ENCODE measurements at regions not wholly inside any gene's neighbourhood (a gene's known extent, or its start where the extent isn't known, plus 50 kb on each side); places are given as distances from the start of the nearest gene placed in this dataset.

GRCh38 chr6:44003345-44004061, 123.7 kb downstream of the MRPL14 start:
- no peak for DNase-seq
- TF ChIP-seq POLR2A (IDR thresholded peaks at IDR 0.05) = no peak
- TF ChIP-seq, protein P1, sequence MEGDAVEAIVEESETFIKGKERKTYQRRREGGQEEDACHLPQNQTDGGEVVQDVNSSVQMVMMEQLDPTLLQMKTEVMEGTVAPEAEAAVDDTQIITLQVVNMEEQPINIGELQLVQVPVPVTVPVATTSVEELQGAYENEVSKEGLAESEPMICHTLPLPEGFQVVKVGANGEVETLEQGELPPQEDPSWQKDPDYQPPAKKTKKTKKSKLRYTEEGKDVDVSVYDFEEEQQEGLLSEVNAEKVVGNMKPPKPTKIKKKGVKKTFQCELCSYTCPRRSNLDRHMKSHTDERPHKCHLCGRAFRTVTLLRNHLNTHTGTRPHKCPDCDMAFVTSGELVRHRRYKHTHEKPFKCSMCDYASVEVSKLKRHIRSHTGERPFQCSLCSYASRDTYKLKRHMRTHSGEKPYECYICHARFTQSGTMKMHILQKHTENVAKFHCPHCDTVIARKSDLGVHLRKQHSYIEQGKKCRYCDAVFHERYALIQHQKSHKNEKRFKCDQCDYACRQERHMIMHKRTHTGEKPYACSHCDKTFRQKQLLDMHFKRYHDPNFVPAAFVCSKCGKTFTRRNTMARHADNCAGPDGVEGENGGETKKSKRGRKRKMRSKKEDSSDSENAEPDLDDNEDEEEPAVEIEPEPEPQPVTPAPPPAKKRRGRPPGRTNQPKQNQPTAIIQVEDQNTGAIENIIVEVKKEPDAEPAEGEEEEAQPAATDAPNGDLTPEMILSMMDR (IDR thresholded peaks at IDR 0.05) = no peak
- no peaks in the 10 kb centered on the region for H3K9me3 ChIP-seq
- H3K27ac ChIP-seq = no peak overlapping the region
- no peaks in the 10 kb centered on the region for H3K36me3 ChIP-seq (ENCODE audit: low read depth, missing control alignments)
- intact Hi-C loops (cut with DNase I; ENCODE audit: low total_unique reads) = no loop called here
- peak overlapping the region in 1 of 2 donors; percentile 29 for H3K4me3 ChIP-seq
- H3K27me3 ChIP-seq = no peaks in the 10 kb centered on the region
- 56 to 68% methylated on average over 22 of the region's 22 CpGs for WGBS, 2 donors
- H3K4me1 ChIP-seq = peaks cover 5% of the 10 kb centered on the region

DNA sequence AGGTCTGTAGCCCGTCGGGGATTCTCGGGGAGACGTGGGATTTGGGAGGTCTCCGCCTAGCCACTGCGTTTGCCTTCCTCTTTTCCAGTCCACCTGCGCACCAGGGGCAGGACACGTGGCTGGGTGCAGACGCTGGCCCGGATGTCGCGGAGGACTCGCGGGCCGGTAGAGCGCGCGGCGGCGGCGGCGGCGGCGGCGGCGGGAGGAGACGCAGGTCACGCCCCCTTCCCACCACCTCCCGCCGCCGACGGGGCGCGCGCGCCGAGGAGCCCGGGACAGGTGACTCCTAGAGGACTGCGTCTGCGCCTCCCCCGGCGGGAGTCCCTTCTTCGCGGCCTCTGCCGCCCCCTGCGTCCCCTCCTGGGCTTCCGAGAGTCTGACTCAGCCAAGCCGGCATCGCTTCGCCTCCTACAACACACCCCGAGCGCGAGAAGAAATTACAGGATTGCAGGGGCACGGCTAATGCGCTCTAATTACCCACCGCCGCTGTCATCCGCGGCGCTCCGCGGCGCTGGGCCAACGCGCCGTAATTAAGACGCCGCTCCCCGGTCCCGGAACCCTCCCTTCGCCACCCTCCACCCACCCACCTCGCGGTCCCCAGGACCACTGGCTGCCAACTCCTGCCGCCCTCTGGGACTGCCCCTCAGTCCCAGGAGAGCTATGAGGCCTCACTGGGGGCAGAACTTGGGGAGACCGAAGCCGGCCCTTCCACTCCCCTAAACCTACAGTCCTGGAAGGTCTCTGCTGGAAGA, 124.5 kb downstream of the MRPL14 start:
- DNase-seq = peak; percentile 49
- H3K27ac ChIP-seq = no peak overlapping the region
- peaks cover 5% of the 10 kb centered on the region for H3K4me1 ChIP-seq
- WGBS, 2 donors = 8 to 53% methylated on average over 2 to 69 of the region's 76 CpGs
- no peaks in the 10 kb centered on the region for H3K36me3 ChIP-seq (ENCODE audit: low read depth, missing control alignments)
- no peaks in the 10 kb centered on the region for H3K27me3 ChIP-seq
- TF ChIP-seq, protein P1 (IDR thresholded peaks at IDR 0.05) = no peak
- no peak for TF ChIP-seq POLR2A (IDR thresholded peaks at IDR 0.05)
- H3K4me3 ChIP-seq = peak overlapping the region; percentile 29 to 48
- H3K9me3 ChIP-seq = no peaks in the 10 kb centered on the region
- intact Hi-C loops (cut with DNase I; ENCODE audit: low total_unique reads) = no loop called here

GRCh38 chr6:44002067-44002592, 125.1 kb downstream of the MRPL14 start:
- DNase-seq = no peak
- Histone ChIP-seq H3K9me3 (no peaks in the 10 kb centered on the region), H3K27me3 (no peaks in the 10 kb centered on the region), H3K36me3 (ENCODE audit: low read depth, missing control alignments) (no peaks in the 10 kb centered on the region), H3K27ac (no peak overlapping the region), H3K4me1 (peaks cover 5% of the 10 kb centered on the region), H3K4me3 (peak overlapping the region; percentile 29 to 48)
- WGBS, 2 donors = 4 to 6% methylated on average over 16 to 37 of the region's 37 CpGs
- TF ChIP-seq POLR2A (IDR thresholded peaks at IDR 0.05) = no peak
- TF ChIP-seq, protein P1 (IDR thresholded peaks at IDR 0.05) = no peak
- intact Hi-C loops (cut with DNase I; ENCODE audit: low total_unique reads) = no loop called here

DNA sequence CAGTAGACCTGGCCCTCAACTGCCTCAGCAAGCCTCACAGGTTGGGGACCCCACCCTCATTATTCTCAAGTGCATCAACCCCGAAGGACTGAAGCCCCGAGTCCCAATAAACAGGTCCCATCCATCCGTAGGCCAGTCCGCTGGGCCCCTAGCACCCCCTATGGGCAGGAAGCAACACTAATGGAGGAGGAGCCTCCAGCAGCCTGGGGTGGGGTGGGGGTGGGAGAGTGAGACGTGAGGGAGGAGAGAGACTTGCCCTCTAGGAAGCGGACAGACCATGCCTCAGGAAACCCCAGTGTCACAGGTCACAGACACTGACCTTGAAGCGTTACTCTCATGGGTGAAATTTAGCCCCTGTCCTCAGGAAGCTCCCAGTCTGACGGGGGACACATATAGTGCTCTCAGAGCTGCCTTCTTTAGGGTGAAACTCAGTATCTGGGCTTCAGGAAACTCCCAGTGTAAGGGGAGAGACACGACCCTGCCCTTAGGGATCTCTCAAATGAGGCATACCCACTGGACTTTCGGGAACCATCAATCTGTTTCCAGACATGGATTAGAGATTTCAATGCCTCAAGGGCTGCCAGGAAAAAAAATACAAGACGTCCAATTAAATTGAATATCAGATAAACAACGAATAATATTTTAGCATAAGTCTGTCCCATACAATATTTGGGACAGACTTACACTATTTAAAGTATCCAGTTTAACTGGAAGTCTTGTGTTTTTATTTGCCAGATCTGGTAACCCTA, 125.8 kb downstream of the MRPL14 start:
- Histone ChIP-seq H3K36me3 (ENCODE audit: low read depth, missing control alignments) (no peaks in the 10 kb centered on the region), H3K27me3 (no peaks in the 10 kb centered on the region), H3K27ac (no peak overlapping the region), H3K4me3 (peak overlapping the region in 1 of 2 donors; percentile 29), H3K9me3 (no peaks in the 10 kb centered on the region), H3K4me1 (peaks cover 5% of the 10 kb centered on the region)
- no peak for TF ChIP-seq POLR2A (IDR thresholded peaks at IDR 0.05)
- TF ChIP-seq, protein P1 (IDR thresholded peaks at IDR 0.05) = no peak
- intact Hi-C loops (cut with DNase I; ENCODE audit: low total_unique reads) = no loop called here
- 39 to 42% methylated on average over 7 to 12 of the region's 12 CpGs for WGBS, 2 donors
- DNase-seq = no peak
